Mammary epithelial cell (primary cell): ENCODE measurements at regions not wholly inside any gene's neighbourhood (a gene's known extent, or its start where the extent isn't known, plus 50 kb on each side); places are given as distances from the start of the nearest gene placed in this dataset.

Experiments used
- EZH2 ChIP-seq: IDR thresholded peaks from 2 replicates; pipeline ENCODE4 v1.6.1; 2012; ENCODE audit warnings: low read length, inconsistent platforms, borderline replicate concordance
- TF ChIP-seq, protein P1 (sequence below), 2 donors: IDR thresholded peaks in 1 of 2; conservative IDR thresholded peaks in 1 of 2; 2 replicates each; pipeline ENCODE4 v1.5.1; 2011 to 2012; ENCODE audit warnings: inconsistent platforms in 2 of 2, low read length in 2 of 2, mild to moderate bottlenecking in 2 of 2, control low read depth in 1 of 2, low read depth in 1 of 2; ENCODE audit not compliant: insufficient read depth in 1 of 2; ENCODE audit errors: extremely low read depth in 1 of 2

DNA sequence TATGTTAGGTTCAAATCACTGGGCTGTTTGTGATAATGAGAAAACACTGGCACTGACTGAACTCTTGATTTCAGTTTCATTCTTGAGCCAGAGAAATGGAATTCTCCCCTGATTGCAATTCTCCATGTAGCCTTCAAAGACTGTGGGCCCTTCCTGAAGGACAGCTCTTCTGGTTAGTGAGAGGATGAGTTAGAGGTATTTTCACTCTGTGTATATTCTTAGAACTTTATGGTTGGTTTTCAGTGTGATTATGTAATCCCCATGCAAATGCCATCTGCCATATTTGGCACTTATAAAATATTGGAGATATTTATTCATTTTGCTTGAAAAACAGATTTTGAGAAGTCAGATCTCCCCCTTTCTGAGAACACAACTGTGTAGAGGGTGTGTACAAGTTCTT is 323.7 kb downstream of the SLC4A3 start:
- TF ChIP-seq, protein P1, sequence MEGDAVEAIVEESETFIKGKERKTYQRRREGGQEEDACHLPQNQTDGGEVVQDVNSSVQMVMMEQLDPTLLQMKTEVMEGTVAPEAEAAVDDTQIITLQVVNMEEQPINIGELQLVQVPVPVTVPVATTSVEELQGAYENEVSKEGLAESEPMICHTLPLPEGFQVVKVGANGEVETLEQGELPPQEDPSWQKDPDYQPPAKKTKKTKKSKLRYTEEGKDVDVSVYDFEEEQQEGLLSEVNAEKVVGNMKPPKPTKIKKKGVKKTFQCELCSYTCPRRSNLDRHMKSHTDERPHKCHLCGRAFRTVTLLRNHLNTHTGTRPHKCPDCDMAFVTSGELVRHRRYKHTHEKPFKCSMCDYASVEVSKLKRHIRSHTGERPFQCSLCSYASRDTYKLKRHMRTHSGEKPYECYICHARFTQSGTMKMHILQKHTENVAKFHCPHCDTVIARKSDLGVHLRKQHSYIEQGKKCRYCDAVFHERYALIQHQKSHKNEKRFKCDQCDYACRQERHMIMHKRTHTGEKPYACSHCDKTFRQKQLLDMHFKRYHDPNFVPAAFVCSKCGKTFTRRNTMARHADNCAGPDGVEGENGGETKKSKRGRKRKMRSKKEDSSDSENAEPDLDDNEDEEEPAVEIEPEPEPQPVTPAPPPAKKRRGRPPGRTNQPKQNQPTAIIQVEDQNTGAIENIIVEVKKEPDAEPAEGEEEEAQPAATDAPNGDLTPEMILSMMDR (conservative IDR thresholded peaks at IDR 0.05 in 1 of 2, IDR thresholded peaks at IDR 0.05 in 1 of 2; ENCODE audit: extremely low read depth in 1 of 2, insufficient read depth in 1 of 2, low read depth in 1 of 2, low read length in 2 of 2): no peak
- no peak for TF ChIP-seq EZH2
